ENCODE measurements at regions not wholly inside any gene's neighbourhood (a gene's known extent, or its start where the extent isn't known, plus 50 kb on each side); places are given as distances from the start of the nearest gene placed in this dataset.

GRCh38 chr13:27327633-27328032 lies 57.0 kb downstream of the RASL11A start:
- H3K27me3 Mint-ChIP-seq (ENCODE audit: low read depth), result peaks cover 9% of the 10 kb centered on the region
- CTCF ChIA-PET, result no interaction called here

GRCh38 chr13:27329210-27329609 lies 58.6 kb downstream of the RASL11A start:
- H3K4me3 Mint-ChIP-seq, result no peak overlapping the region
- no peaks in the 10 kb centered on the region for H3K36me3 Mint-ChIP-seq (ENCODE audit: low read depth)
- no peak overlapping the region for H3K27ac Mint-ChIP-seq
- no peak for ATAC-seq
- H3K9me3 Mint-ChIP-seq (ENCODE audit: insufficient read depth), result no peaks in the 10 kb centered on the region
- ChIA-PET CTCF (no interaction called here), POLR2A (no interaction called here)
- DNase-seq, result no peak
- peaks cover 4% of the 10 kb centered on the region for H3K4me1 Mint-ChIP-seq (ENCODE audit: low read depth)
- H3K27me3 Mint-ChIP-seq (ENCODE audit: low read depth), result peaks cover 10% of the 10 kb centered on the region

More at GRCh38 chr13:27327633-27328032, 57.0 kb downstream of the RASL11A start:
- no peak overlapping the region for H3K27ac Mint-ChIP-seq
- H3K4me1 Mint-ChIP-seq (ENCODE audit: low read depth), result peaks cover 2% of the 10 kb centered on the region
- no peak for ATAC-seq
- POLR2A ChIA-PET, result no interaction called here
- DNase-seq, result no peak
- no peaks in the 10 kb centered on the region for H3K9me3 Mint-ChIP-seq (ENCODE audit: insufficient read depth)
- no peaks in the 10 kb centered on the region for H3K36me3 Mint-ChIP-seq (ENCODE audit: low read depth)
- no peak overlapping the region for H3K4me3 Mint-ChIP-seq

- DNase-seq (no peak), ATAC-seq (no peak)
- H3K4me1 Mint-ChIP-seq (ENCODE audit: low read depth), result peaks cover 4% of the 10 kb centered on the region
- ChIA-PET POLR2A (no interaction called here), CTCF (interaction anchor here (0.9 to 1.2 kb wide), 3 partner anchors 27 to 350 kb away, joined by 3 to 5 read pairs (median 4); no protein-coding TSS in a partner anchor)
- H3K9me3 Mint-ChIP-seq (ENCODE audit: insufficient read depth), result no peaks in the 10 kb centered on the region
- H3K27ac Mint-ChIP-seq, result no peak overlapping the region
- H3K27me3 Mint-ChIP-seq (ENCODE audit: low read depth), result peaks cover 5% of the 10 kb centered on the region
- no peak overlapping the region for H3K4me3 Mint-ChIP-seq
- H3K36me3 Mint-ChIP-seq (ENCODE audit: low read depth), result no peaks in the 10 kb centered on the region
Measured at GRCh38 chr13:27334774-27335435, 64.3 kb downstream of the RASL11A start.

- Mint-ChIP-seq H3K4me3 (no peak overlapping the region), H3K27ac (no peak overlapping the region), H3K9me3 (ENCODE audit: insufficient read depth) (no peaks in the 10 kb centered on the region), H3K4me1 (ENCODE audit: low read depth) (peaks cover 4% of the 10 kb centered on the region), H3K36me3 (ENCODE audit: low read depth) (no peaks in the 10 kb centered on the region), H3K27me3 (ENCODE audit: low read depth) (peaks cover 3% of the 10 kb centered on the region)
- DNase-seq (no peak), ATAC-seq (no peak)
- CTCF ChIA-PET, result interaction anchor here (1.6 kb wide), 1 partner anchor 10 kb away, joined by 5 read pairs; no protein-coding TSS in a partner anchor
- POLR2A ChIA-PET, result interaction anchor here (1.1 kb wide), 1 partner anchor 351 kb away, joined by 3 read pairs; no protein-coding TSS in a partner anchor
Measured at GRCh38 chr13:27336014-27336673, 65.5 kb downstream of the RASL11A start.

GRCh38 chr13:27338207-27338606 lies 67.6 kb downstream of the RASL11A start:
- no peak overlapping the region for H3K27ac Mint-ChIP-seq
- H3K4me3 Mint-ChIP-seq, result no peak overlapping the region
- no peaks in the 10 kb centered on the region for H3K4me1 Mint-ChIP-seq (ENCODE audit: low read depth)
- no peak for ATAC-seq
- DNase-seq, result no peak
- peaks cover 3% of the 10 kb centered on the region for H3K27me3 Mint-ChIP-seq (ENCODE audit: low read depth)
- POLR2A ChIA-PET, result no interaction called here
- H3K36me3 Mint-ChIP-seq (ENCODE audit: low read depth), result no peaks in the 10 kb centered on the region
- no peaks in the 10 kb centered on the region for H3K9me3 Mint-ChIP-seq (ENCODE audit: insufficient read depth)
- CTCF ChIA-PET, result interaction anchor here (1.2 to 2.1 kb wide), 3 partner anchors 12 to 353 kb away, joined by 3 to 9 read pairs (median 4); no protein-coding TSS in a partner anchor

GRCh38 chr13:27338816-27339215 lies 68.2 kb downstream of the RASL11A start:
- Mint-ChIP-seq H3K9me3 (ENCODE audit: insufficient read depth) (no peaks in the 10 kb centered on the region), H3K36me3 (ENCODE audit: low read depth) (no peaks in the 10 kb centered on the region), H3K27me3 (ENCODE audit: low read depth) (peaks cover 3% of the 10 kb centered on the region), H3K27ac (no peak overlapping the region), H3K4me3 (no peak overlapping the region), H3K4me1 (ENCODE audit: low read depth) (no peaks in the 10 kb centered on the region)
- ChIA-PET POLR2A (no interaction called here), CTCF (interaction anchor here (0.7 to 2.1 kb wide), 9 partner anchors 11 to 354 kb away, joined by 3 to 9 read pairs (median 4); no protein-coding TSS in a partner anchor)
- no peak for DNase-seq
- peak; percentile 50 for ATAC-seq

- H3K36me3 Mint-ChIP-seq (ENCODE audit: low read depth), result no peaks in the 10 kb centered on the region
- ATAC-seq (peak; percentile 73), DNase-seq (peak; percentile 60)
- H3K27ac Mint-ChIP-seq, result no peak overlapping the region
- no peaks in the 10 kb centered on the region for H3K4me1 Mint-ChIP-seq (ENCODE audit: low read depth)
- H3K9me3 Mint-ChIP-seq (ENCODE audit: insufficient read depth), result no peaks in the 10 kb centered on the region
- peaks cover 3% of the 10 kb centered on the region for H3K27me3 Mint-ChIP-seq (ENCODE audit: low read depth)
- H3K4me3 Mint-ChIP-seq, result no peak overlapping the region
- ChIA-PET POLR2A (interaction anchor here (1.1 kb wide), 1 partner anchor 88 kb away, joined by 4 read pairs; the partner anchor contains the start of gene RPL21), CTCF (interaction anchor here (0.6 to 2.1 kb wide), 12 partner anchors 8 to 354 kb away, joined by 3 to 9 read pairs (median 4); no protein-coding TSS in a partner anchor)
Measured at GRCh38 chr13:27339299-27339698, 68.7 kb downstream of the RASL11A start.

- Mint-ChIP-seq H3K36me3 (ENCODE audit: low read depth) (no peaks in the 10 kb centered on the region), H3K27me3 (ENCODE audit: low read depth) (peaks cover 9% of the 10 kb centered on the region), H3K4me3 (no peak overlapping the region), H3K9me3 (ENCODE audit: insufficient read depth) (no peaks in the 10 kb centered on the region), H3K4me1 (ENCODE audit: low read depth) (no peaks in the 10 kb centered on the region), H3K27ac (no peak overlapping the region)
- no peak for DNase-seq
- CTCF ChIA-PET, result interaction anchor here (1.2 to 2.0 kb wide), 7 partner anchors 9 to 489 kb away, joined by 3 to 11 read pairs (median 4); partner anchors contain the start of gene RASL11A
- no peak for ATAC-seq
- POLR2A ChIA-PET, result interaction anchor here (0.5 kb wide), 1 partner anchor 101 kb away, joined by 3 read pairs; no protein-coding TSS in a partner anchor
Measured at GRCh38 chr13:27341616-27342015, 71.0 kb downstream of the RASL11A start.

- POLR2A ChIA-PET, result interaction anchor here (1.2 kb wide), 1 partner anchor 12 kb away, joined by 4 read pairs; no protein-coding TSS in a partner anchor
- no peak overlapping the region for H3K4me3 Mint-ChIP-seq
- CTCF ChIA-PET, result interaction anchor here (1.5 to 2.8 kb wide), 3 partner anchors 10 to 362 kb away, joined by 5 to 11 read pairs (median 10); no protein-coding TSS in a partner anchor
- ATAC-seq, result no peak
- no peak overlapping the region for H3K27ac Mint-ChIP-seq
- no peaks in the 10 kb centered on the region for H3K9me3 Mint-ChIP-seq (ENCODE audit: insufficient read depth)
- H3K4me1 Mint-ChIP-seq (ENCODE audit: low read depth), result no peaks in the 10 kb centered on the region
- no peak for DNase-seq
- no peaks in the 10 kb centered on the region for H3K36me3 Mint-ChIP-seq (ENCODE audit: low read depth)
- peaks cover 14% of the 10 kb centered on the region for H3K27me3 Mint-ChIP-seq (ENCODE audit: low read depth)
Measured at GRCh38 chr13:27347211-27347772, 76.7 kb downstream of the RASL11A start.

GRCh38 chr13:27348461-27348860 lies 76.0 kb upstream of the GTF3A start:
- no peak for DNase-seq
- POLR2A ChIA-PET, result interaction anchor here (0.7 to 0.9 kb wide), 2 partner anchors 78 to 95 kb away, joined by 3 read pairs; partner anchors contain the start of gene RASL11A

GRCh38 chr13:27349458-27349857 lies 75.0 kb upstream of the GTF3A start:
- ATAC-seq, result no peak
- H3K27ac Mint-ChIP-seq, result no peak overlapping the region
- no peaks in the 10 kb centered on the region for H3K4me1 Mint-ChIP-seq (ENCODE audit: low read depth)
- H3K4me3 Mint-ChIP-seq, result no peak overlapping the region
- DNase-seq, result no peak
- H3K27me3 Mint-ChIP-seq (ENCODE audit: low read depth), result peaks cover 13% of the 10 kb centered on the region
- no peaks in the 10 kb centered on the region for H3K36me3 Mint-ChIP-seq (ENCODE audit: low read depth)
- CTCF ChIA-PET, result interaction anchor here (1.1 to 2.4 kb wide), 3 partner anchors 10 to 364 kb away, joined by 3 to 10 read pairs (median 9); no protein-coding TSS in a partner anchor
- POLR2A ChIA-PET, result no interaction called here
- no peaks in the 10 kb centered on the region for H3K9me3 Mint-ChIP-seq (ENCODE audit: insufficient read depth)

More at GRCh38 chr13:27348461-27348860, 76.0 kb upstream of the GTF3A start:
- no peak overlapping the region for H3K4me3 Mint-ChIP-seq
- H3K27me3 Mint-ChIP-seq (ENCODE audit: low read depth), result peaks cover 14% of the 10 kb centered on the region
- no peaks in the 10 kb centered on the region for H3K9me3 Mint-ChIP-seq (ENCODE audit: insufficient read depth)
- no peak for ATAC-seq
- H3K36me3 Mint-ChIP-seq (ENCODE audit: low read depth), result no peaks in the 10 kb centered on the region
- no peak overlapping the region for H3K27ac Mint-ChIP-seq
- no peaks in the 10 kb centered on the region for H3K4me1 Mint-ChIP-seq (ENCODE audit: low read depth)
- CTCF ChIA-PET, result interaction anchor here (0.8 to 2.8 kb wide), 3 partner anchors 13 to 363 kb away, joined by 3 to 11 read pairs (median 10); partner anchors contain the start of gene RASL11A

Measured in activated CD8-positive, alpha-beta T cell treated with anti-CD3 and anti-CD28 coated beads, Interleukin-2, amount 10 ng/mL, durations not matched to agents 7 days and 5 days (primary cell).